HG02763 (cell line): ENCODE measurements at regions not wholly inside any gene's neighbourhood (a gene's known extent, or its start where the extent isn't known, plus 50 kb on each side); places are given as distances from the start of the nearest gene placed in this dataset.

Source experiments
- ATAC-seq: cut with Tn5 transposase; IDR thresholded peaks from one replicate; pipeline ENCODE4 v1.9.1; 2021; ENCODE audit warnings: mild to moderate bottlenecking, moderate library complexity; ENCODE audit not compliant: unreplicated experiment

DNA sequence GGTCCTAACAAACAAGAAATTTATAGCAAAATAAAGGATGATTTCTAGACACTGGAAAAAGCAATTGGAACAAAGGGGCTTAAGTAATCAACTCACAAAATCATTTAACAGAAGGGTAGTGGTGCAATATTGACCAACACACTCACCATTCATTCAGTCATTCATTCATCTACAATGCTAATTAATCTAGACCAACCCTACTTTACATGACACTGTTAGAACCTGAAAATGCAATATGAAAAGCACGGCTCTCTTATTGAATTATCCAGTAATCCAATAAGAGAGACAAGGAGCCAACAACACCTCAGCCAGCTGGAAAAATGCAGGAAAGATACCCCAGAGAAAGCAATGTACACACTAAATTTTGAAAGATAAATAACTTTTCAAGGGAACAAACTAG lies 310.8 kb upstream of the NR5A2 start:
- ATAC-seq: no peak

DNA sequence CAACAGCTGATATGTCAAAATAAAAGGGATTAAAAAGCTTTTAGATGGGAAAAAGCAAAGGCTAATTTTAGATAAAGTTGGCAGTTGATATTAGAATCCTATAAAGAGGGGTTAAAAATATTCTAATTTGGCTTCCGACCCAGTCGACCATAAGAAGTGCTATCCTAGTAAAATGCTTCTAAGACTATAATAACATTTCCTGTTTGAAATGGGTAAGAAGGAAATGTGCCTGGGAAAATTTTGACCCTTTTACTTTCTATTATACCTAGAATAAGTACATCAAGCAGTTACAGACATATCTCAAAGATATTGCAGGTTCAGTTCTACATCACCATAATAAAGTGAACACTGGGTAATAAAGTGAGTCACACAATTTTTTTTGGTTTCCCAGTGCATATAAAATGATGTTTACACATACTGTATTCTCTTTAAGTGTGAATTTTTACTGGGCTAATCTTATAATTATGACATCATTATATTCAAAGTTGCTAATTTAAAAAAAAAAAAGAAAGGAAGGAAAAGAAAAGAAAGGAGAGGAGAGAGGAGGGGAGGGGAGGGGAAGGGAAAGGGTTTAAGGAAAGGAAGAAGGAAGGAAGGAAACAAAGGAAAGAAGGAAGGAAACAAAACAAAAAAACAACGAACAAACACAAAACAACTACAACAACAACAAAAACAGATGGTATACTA lies 308.2 kb upstream of the NR5A2 start:
- ATAC-seq: no peak

DNA sequence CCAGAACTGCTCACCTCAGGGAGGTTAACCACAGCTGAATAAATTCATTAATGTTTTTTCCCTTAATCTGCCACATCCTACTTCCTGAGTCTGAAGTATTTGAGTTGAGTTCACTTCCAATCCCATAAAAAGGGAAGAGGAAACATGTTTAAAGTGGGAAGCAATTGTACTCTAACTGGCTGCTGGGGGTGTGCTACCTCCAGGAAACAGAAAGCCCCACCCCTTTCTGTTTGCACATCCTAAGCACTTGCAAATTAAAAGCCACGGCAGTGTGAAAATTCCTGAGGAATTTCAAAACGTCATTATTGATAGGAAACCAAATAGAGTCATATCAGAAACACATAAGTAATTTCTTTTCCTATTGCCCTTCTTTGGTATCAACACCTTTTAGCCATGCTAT lies 307.0 kb upstream of the NR5A2 start:
- ATAC-seq: no peak

- ATAC-seq: no peak
These were observed 306.5 kb upstream of the NR5A2 start for GRCh38 chr1:199721001-199721400.

DNA sequence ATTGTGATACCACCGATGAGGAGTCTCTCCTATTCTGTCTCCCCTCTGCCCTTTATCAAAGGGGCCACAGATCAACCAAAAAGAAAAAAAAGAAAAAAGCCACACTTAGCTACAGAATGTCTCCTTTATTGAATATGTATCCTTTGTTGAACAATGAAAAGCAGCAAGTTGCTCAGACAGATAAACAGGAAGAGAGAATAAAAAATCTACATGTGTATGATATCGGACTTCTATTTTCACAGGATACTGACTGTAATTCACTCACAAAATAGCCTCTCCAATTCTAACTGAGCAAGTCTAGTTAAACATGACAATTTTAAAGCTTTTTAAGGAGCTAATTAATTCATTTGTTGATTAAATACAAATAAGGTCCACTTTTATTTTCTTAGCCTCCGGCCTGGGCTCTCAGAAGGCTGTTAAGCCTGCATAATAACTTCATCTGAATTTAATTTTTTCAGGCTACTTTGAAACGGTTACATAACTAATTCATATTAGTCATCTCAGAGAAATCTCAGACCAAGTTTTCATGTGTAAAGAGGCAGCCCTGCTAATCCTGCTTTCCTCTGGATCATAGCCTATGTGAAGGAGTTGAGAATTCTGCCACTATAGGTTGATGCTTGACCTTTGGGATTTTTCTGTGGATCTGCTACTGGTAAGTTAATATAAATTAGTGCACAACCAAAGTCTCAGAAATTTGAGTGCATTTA lies 304.1 kb upstream of the NR5A2 start:
- no peak for ATAC-seq

GRCh38 chr1:199724049-199724448 lies 303.5 kb upstream of the NR5A2 start:
- no peak for ATAC-seq

GRCh38 chr1:199725002-199725565 lies 302.4 kb upstream of the NR5A2 start:
- peak; percentile 54 for ATAC-seq

DNA sequence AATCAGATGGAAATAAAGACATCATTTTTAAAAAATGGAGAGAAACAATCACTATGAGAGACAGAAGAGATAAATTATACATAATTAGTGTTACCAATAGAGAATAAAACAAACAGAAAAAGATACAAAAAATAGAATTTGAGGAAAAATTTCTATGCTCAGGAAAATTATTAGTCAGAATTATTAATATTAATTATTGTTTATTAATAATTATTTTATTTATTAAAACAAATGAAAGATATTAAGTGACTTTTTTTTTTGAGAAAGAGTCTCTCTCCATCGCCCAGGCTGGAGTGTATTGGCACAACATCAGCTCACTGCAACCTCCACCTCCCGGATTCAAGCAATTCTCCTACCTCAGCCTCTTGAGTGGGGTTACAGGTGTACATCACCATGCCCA lies 299.8 kb upstream of the NR5A2 start:
- ATAC-seq: no peak

- no peak for ATAC-seq
These were observed 299.2 kb upstream of the NR5A2 start for GRCh38 chr1:199728345-199728744.

GRCh38 chr1:199733125-199733524 lies 294.4 kb upstream of the NR5A2 start:
- no peak for ATAC-seq

- no peak for ATAC-seq
These were observed 293.3 kb upstream of the NR5A2 start for GRCh38 chr1:199734186-199734585.

DNA sequence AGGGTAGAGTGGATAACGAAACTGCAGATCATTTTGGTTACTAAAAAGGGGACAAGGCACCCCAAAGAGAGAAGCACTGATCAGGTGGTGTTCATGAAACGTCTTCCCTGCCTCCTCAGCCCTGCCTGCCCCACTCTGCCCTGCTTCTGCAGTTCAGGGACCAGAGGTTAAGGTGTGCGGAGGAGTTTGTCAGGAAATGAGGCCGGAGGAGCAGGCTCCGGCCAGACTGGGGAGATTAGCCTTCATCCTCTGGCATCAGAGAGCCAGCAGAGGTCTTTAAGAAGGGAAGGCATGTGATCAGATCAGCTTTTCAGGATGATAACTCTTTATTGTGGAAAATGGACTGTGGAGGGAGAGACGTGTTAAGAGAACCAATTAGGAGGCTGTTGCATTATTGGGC lies 291.9 kb upstream of the NR5A2 start:
- ATAC-seq: no peak

GRCh38 chr1:199736646-199737045 lies 290.9 kb upstream of the NR5A2 start:
- no peak for ATAC-seq

- ATAC-seq: no peak
These were observed 285.9 kb upstream of the NR5A2 start for GRCh38 chr1:199741586-199741985.

DNA sequence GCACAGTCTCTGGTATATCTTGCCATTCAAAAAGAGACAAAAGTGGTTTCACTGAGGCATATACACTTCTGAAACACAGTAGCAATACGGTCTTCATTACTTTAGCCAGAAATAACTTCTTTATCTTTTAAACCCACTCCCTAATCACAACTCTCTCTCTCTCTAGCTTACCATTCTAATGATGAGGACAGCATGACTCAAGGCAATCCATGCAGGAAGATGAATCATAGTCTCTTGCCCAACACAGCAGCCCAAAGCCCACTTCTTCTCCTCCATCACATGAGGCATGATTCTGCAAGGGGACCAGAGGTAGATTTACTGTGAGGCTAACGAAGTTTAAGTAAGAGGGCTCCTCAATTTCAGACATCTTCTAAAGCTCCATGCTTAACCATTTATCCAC lies 285.0 kb upstream of the NR5A2 start:
- ATAC-seq: no peak

DNA sequence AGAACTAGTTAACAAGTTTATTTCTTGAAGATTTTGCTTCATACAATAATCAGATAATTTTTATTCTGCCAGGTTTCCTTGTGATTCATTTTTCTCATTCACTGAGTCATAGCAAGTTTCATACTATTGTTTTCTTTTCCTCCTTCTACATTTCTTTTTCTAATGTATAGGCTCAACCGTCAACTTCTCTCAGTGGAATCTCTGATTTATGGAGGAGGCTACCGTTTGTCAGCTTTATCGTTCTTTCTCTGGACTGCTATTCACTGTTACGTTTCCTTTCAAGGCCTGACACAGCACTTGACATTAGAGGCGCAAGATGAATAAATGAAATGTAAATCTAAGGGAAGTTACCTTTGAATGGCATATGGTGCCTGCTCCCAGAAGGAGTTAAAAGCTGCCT lies 284.3 kb upstream of the NR5A2 start:
- no peak for ATAC-seq

- no peak for ATAC-seq
These were observed 280.7 kb upstream of the NR5A2 start for GRCh38 chr1:199746666-199747384.

DNA sequence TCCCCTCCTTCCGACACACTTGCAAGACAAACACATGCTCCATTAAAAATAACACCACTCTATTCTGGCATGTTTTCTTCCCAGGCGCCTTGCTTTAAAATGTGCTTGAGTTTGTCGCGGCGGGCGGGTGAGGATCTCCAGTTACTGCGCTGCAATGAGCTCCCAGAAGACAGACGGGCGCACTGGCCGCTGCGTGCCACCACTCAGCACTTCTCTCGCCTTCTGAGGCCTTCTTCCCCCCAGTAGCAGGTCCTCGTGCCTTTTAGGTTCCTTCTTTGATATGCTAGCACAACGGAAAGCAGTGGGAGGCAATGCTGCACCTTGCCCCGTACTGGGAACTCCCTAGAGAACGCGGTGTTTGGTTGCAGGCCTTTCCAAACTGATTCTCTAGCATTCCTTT lies 279.5 kb upstream of the NR5A2 start:
- ATAC-seq: no peak

DNA sequence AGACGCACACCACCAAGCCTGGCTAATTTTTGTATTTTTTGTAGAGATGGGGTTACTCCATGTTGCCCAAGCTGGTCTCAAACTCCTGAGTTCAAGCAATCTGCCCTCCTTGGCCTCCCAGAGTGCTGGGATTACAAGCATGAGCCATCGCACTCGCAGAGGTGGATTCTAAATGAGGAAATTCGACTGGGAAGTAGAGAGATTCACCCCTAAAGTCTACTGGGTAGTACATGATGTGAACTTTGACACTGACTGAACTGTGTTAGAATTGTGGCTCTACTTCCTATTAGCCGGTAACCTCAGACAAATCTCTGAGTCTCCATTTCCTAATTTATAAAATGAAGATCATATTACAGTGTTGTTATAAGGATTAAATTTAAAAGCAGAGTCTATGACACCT lies 276.0 kb upstream of the NR5A2 start:
- no peak for ATAC-seq

GRCh38 chr1:199751962-199752687 lies 275.4 kb upstream of the NR5A2 start:
- no peak for ATAC-seq

DNA sequence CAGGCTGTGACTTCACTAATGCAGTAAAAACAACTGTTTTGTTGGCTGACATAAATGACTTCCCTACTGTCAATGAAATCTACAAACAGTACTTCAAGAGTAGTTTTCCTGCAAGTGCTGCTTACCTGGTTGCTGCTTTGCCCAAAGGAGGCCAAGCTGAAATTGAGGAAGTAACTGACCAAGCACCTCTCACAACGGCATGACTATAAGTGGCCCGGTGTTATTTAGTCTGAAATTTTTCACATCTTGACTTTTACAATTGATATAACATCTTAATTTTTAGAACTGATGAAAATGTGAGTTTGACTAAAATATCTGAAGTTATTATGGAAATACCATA lies 274.9 kb upstream of the NR5A2 start:
- ATAC-seq: no peak
